NK-92 treated with Interleukin-12 subunit alpha and Interleukin-12 subunit beta, amount 100 ng/mL, for 24 hours (cell line): ENCODE measurements at regions not wholly inside any gene's neighbourhood (a gene's known extent, or its start where the extent isn't known, plus 50 kb on each side); places are given as distances from the start of the nearest gene placed in this dataset.
"Not testable (repeated sequence)": the region's sequence is repeated elsewhere in the genome, so short reads cannot be mapped to it uniquely, and the experiment has no call there.

Experiments used
- DNase-seq: peaks from one replicate; lab custom pipeline; 2025; lab: John Stamatoyannopoulos, UW

DNA sequence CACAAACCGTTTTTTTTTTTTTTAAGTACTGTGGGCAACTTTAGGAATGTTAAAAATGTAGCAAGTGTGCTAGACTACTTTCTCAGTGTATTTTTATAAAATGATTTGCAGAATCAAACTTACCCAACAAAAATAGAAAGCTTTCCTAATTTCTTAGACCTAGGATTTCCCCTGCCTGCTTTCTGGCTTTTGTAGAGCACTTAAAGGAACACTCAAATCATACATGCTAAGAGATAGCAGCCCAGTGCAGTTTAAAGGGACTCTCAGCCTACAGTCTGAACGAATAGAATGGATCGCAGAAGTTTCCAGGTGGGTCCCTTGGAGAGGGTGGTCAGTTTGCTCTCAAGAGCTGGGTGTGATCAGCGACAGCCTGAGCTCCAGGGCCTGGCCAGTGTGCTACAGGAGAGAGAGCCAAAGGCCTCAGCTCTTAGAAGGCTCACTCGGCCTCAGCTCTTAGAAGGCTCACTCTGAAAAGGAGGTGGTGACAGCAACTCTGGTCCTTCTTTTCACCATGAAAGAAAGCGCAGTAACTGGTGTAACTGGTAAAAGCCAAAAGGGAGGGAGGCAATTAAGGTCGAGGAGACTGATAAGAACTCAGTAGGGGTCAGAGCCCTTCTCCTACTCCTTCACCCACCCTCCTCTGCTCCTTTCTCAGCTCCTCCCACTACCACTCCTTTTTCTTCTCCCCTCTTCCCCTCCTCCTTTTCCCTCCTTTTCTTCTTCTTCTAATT, 142.4 kb downstream of the ZFP64 start:
- no peak for DNase-seq

DNA sequence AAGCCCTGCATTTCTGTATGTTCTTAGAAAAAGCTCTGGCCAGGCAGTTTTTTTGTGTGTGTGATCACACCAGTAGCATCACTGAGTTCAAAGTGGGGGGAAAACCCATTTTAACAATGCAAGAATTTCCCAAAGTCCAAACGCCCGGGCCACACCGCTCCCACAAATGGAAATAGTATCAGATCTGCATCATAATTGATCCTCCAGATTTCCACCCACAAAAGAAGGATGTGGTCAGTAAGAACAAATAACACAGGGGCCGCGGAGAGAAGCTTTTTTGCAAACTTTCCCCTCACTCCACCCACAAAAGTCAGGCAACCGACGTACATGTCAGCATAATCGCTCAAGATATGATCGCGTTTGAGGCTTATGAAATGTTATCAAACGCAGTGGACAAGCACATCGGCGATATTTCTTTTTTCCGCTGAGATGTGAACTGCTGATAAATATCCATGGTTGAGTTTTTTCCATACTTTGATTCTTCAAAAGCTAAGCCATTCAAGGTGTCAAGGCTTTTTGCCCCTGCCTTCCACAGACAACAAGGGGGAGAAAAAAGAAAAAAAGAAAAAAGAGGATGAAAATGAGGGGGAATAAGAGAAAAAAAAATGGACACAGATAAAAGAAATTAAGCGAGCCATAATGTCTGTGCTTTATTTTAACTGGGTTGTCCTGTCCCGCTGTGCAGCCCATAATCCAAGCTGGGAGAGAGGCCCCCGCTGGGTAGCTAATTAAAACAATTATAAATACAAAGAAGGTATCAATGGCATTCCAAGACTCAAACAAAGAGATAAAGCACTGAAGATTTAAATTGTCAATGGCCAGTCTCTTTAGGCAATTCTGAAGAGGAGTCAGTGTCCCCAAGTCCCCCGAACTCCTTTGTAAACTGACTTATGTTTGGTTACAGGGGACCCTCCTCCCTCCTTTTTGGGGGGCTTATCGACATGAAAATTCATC, 143.5 kb downstream of the ZFP64 start:
- DNase-seq: no peak

DNA sequence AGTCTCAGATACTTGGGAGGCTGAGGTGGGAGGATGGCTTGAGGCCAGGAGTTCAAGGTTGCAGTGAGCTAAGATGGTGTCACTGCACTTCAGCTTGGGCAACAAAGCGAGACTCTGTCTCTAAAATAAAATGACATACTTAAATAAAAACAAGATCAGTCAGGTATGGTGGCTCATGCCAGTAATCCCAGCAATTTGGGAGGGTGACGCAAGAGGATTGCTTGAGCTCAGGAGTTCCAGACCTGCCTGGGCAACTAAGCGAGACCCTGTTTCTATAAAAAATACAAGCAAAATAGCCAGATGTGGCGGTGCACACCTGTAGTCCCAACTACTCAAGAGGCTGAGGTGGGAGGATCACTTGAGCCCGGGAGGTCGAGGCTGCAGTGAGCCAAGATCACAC, 149.6 kb downstream of the ZFP64 start:
- no peak for DNase-seq

DNA sequence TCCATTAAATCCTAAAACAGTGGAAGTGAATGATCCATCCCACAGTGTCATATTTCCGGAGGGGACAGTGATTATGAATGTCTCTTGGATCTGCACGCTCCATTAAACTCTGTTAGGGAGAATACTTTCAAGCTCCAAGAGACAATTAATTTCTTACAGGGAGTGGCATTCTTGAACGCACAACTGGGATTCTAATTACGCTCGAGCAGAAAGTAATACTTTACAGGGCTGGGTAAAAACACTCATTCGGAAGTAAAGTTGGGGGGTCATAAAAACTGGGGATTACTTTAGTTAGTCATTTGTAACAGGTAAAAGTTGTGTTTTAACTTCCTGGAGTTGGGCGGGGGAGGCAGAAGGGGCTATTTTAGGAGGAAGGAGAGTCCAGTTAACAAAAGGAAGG, 151.8 kb downstream of the ZFP64 start:
- no peak for DNase-seq

DNA sequence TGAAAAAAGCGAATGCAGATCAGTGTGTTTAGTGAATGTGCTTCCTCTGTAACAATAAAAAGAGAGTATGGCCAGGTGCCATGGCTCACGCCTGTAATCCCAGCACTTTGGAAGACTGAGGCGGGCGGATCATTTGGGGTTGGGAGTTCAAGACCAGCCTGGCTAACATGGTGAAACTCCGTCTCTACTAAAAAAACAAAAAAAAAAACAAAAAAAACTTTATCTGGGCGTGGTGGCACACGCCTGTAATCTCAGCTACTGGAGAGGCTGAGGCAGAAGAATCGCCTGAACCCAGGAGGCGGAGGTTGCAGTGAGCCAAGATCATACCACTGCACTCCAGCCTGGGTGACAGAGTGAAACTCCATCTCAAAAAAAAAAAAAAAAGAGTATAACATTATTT, 152.9 kb downstream of the ZFP64 start:
- not testable (repeated sequence) for DNase-seq

DNA sequence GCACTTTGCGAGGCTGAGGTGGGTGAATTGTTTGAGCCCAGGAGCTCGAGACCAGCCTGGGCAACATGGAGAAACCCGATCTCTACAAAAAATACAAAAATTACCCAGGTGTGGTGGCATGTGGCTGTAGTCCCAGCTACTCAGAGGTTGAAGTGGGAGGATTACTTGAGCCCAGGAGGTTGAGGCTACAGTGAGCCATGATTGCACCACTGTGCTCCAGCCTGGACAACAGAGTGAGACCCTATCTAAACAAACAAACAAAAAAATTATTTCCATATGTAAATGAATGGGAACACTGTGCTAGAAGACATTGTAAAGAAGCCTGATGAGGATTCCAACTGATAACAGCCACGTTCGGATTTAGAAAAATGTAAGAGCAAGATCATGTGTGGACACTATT, 154.2 kb downstream of the ZFP64 start:
- DNase-seq: no peak

DNA sequence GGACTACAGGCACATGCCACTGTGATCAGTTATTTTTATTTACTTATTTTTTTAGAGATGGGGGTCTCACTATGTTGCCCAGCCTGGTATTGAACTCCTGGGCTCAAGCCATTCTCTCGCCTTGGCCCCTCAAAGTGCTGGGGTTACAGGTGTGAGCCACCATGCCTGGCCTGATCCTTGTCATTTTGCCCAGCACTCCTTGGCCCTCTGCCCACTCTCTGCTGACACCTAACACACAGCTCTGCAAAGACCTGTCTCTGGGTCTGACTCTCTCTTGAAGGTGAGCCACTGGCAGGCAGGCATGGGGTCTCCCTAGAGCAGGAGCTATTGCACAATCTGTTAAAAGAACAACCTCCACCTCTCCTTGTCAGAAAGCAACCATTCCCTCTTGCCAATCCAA, 155.6 kb downstream of the ZFP64 start:
- no peak for DNase-seq

DNA sequence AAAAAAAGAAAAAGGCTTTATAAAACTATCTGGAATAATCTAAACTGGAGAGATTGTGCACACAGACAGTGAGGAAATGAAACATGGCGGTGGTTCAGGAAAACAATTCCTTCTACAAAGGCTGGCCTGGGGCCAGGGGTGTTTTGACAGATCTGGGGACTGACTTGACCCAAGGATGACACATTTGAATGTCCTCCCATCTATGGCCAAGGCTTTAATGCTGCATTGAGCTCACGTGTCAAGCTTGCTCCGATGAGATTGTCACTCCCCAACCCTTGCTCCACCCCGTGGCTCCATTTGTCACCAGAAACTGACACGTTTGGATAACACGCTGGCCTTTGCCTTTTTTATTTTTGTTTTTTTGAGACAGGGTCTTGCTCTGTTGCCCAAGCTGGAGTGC, 156.1 kb downstream of the ZFP64 start:
- DNase-seq: no peak

DNA sequence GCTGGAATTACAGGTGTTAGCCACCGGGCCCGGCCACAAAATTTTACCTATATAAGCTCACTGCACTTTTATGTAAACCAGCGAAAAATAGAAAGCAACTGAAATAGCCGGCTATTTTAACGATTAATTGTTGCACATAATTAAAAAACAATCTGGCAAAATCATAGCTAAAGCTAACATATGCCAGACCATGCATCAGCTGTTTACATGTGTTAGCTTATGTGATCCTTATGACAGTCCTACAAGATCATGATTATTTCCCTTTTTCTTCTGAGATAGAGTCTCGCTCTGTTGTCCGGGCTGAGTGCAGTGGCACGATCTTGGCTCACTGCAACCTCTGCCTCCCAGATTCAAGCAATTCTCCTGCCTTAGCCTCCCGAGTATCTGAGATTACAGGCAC, 157.0 kb downstream of the ZFP64 start:
- no peak for DNase-seq

DNA sequence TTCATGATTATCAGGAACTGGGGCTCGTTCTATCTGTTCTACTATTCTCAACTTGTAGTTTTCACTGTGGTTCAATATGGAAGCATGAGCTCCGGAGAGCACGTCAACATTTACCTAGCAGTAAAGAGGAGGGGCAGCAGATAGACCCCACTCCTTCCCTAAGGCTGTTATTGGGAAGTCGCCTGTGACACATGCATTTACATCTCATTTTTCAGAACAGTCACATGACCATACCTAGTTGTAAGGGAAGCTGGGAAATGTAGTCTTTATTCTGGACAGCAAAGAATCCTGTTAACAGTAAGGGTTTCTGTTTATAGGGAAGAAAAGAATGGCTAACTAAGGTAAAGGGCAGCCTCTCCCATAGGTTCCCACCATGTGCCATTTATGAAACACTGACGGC, 158.3 kb downstream of the ZFP64 start:
- no peak for DNase-seq

DNA sequence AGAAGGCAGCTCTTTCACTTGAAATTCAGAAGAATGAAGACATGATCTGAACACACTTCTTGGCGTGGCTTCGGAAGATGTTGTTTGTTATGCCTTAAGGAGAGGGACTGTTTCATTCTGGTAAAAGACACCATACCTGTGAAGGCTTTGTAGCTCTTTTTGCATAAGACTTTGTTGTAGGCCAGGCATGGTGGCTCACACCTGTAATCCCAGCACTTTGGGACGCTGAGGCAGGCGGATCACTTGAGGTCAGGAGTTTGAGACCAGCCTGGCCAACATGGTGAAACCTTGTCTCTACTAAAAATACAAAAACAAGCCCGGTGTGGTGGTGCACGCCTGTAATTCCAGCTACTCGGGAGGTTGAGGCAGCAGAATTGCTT, 159.3 kb downstream of the ZFP64 start:
- DNase-seq: not testable (repeated sequence)

DNA sequence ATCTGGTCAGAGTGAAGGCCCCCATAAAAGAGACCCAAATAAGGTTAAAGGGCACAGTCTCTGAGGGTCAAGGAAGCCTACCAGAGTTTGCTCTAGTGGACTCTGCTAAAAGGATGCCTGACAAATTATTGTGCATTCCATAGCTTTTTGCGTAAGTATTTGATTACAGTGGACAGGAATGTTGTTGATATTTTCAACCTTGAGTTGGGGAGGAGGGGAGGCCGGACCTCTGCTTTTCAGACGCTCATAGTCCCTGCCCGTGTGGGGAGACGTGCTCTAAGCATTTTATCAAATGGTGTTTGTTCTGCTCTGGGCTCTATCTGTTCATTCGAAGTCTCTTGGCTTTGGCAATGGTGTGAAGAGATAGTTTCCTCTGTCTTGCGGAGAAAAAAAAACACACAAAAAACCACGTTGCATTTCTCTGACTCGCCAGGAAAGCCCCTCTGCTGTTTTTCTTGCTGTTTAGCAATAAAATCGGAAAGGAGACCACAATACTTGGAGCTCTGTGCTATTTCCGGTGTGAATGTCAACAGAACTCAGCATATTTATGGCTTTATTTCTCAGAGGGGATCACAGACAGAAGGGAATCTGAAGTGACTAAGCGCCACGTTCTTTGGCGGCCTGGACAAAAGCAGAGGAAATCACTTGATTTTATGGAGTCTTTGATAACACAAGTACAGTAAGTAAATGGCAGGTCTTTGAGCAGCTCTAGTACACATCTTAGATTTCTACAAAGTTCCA, 159.8 kb downstream of the ZFP64 start:
- DNase-seq: peak; percentile 21

DNA sequence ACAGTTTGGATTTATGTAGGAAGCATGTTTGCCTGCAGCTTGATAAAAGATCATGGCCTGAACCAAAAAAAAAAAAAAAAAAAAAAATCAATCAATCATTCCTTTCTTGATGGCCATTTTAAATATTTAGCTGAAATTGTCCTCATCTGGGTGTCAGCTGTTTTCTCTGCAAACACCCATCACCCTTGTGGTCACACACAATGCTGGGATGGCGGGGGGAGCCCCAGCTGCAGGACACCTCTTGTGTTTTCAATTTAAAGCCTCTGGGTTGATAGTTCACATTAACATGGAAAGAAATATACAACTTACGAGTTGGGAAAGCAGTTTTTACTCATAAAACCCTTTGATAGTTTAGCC, 160.4 kb downstream of the ZFP64 start:
- no peak for DNase-seq

DNA sequence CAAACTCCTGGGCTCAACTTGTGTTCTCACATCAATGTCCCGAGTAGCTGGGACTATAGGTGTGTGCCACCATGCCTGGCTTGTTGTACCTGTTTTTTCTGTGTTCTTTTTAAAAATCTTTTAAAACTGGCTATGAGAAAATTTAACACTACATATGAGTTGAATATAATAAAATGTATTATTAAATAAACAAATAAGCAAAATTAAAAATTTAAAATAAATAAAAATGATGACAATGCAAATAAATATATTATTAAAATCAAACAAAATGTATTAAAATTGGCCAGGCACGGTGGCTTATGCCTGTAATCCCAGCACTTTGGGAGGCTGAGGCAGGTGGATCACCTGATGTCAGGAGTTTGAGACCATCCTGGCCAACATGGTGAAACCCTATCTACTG, 162.4 kb downstream of the ZFP64 start:
- DNase-seq: not testable (repeated sequence)

DNA sequence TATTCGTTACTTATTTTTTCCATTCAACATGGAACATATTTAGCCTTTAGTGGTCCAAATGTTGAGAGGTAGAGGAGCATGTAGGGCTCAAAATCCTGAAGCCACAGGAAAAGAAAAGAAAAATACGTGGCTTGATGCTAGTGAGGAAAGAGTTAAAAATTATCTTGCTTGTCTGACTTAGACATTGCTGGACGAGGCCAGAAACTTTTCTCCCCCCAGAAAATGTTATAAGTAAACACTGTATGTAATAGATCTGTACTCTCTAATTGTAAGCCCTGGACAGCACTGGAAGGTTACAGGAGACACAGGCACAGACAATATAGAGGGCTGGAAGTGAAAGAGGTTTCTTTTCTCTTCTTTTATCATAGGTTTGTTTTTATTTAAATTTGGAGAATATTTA, 165.6 kb downstream of the ZFP64 start:
- DNase-seq: no peak

DNA sequence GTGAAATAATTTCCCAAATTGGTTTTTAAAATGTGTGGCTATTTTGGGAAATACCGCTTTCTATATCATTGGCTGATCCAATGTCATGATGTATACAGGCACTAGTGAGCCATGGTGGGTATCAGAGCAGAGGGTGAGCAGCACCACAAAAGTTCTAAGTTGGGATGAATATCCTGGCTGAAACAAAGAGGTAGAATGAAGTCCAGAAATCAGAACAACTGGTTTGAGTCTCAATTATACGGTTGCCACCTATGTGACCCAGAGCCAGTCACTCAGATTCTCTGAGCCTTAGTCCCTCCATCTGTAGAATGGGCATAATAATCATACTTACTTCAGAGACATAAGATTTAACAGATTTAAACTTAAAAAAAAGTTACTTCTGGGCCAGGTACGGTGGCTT, 172.3 kb downstream of the ZFP64 start:
- DNase-seq: no peak

DNA sequence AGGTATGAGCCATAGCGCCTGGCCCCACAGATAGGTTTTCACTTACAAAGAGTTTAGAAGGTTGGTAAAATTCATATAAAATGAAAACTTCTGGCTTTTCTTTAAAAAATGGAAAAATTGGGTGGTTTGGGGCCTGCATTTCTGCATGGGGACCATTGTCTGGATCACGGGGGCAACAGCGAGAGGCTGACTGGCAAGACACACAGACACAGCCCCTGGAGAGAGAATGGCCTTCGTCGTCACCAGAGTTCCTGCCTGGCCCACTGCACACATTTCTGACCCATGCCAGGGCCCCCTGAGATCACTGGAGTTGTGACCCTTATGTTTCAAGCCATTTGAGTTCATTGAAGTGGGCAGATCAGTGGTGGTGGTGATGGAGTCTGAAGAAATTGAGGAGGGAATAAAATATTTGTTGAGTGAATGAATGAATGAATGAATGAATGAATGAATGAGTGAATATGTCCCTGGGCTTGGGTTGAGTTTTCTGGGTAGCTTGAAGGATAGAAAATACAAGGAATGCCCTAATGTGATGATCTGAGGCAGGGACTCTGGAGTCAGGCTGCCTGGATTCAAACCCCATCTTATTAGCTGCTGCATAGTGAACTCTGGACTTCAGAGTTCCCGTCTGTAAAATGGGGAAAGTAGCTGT, 173.8 kb downstream of the ZFP64 start:
- no peak for DNase-seq

DNA sequence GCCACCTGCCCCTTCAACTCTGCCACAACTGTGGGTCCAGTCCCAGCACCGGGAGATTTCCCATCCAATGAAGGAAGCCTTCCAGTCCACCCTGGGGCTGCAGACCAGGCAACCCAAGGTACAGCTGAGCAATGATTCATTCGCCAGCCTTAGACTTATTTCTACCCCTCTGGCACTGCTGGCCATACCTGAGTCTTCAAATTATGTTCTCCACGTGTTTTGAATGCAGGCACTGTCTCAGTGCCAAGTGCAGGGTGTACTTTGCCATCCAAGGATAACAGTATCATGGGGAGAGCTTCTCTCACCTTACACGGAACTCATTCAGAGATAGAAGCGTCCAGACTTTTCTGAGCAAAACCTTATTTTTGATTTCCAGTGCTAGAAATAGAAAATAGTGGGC, 175.6 kb downstream of the ZFP64 start:
- no peak for DNase-seq

DNA sequence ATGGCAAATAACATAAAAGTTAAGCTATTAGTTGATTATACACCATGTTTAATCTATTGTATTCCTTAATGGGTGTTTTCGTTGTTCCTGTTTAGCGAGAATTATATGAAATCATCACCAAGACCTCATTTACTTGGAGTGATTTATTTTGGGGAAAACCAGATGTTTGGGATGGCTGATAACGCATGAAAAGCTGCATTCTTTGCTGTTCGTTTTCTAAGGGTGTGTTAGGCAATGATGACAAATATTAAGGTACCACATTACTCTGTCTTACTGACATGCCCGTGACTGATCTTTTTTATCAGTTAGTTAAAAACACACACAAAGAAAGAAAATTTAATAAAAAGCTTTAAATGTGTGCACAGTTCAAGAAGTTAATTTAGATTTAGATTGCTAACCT, 176.4 kb downstream of the ZFP64 start:
- DNase-seq: no peak

DNA sequence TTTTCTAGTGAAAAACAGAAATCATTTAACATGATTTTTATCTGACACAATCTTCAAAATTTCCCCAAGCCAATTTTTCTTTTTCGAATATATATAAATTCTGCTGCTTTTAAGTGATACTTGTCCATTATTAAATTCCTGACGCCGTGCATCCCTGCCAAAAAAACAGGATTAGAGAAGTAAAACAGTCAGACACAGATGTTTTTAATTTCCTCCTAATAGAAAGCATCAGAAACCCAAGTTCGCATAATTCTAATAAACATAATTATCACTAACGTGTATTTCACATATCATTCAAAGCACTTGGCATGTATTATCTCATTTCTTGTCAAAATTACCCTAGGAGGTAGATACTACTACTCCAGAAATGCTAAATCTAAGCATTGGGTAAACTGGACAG, 179.5 kb downstream of the ZFP64 start:
- no peak for DNase-seq

DNA sequence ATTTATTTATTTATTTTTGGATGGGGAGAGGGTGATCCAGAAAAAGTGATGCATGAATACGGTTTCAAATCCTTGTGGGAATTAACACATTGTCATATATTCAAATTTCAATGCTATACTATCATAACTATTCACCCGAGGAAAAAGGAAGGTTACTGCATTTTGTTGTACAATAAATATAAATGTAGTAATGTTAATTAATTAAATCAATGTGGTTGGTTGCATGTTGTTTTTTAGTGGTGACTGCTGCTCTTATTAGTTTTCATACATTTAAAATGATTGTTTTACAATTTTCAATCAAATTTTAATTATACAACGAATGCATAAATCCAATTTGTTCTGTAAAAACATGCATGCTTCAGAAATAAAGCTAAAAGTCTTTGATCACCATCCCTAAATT, 180.5 kb downstream of the ZFP64 start:
- DNase-seq: no peak

DNA sequence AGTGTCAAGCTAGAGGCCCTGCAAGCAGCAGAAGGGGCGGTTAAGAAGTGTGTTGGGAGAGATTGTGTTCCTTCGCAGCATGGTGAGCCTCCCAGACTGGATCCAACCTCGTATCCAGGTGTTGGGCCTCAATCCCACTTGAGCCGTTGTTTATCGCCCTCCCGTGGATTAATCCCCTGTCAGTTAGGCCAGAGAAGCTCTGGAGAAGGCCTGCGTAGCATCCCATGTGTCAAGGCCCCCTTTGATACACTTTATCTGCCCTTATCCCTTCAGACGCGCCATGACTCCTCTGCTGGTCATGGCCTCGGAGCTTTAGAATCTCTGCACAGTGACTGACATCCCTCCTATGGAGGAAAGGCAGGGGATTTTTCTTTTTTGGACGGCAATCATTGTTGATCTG, 181.0 kb downstream of the ZFP64 start:
- no peak for DNase-seq
